Stomach (tissue), 4 donors: ENCODE measurements at regions not wholly inside any gene's neighbourhood (a gene's known extent, or its start where the extent isn't known, plus 50 kb on each side); places are given as distances from the start of the nearest gene placed in this dataset.

ENCODE experiments used
- POLR2A ChIP-seq, 4 donors: fragments of 450-650 bp; IDR thresholded peaks; one replicate each; pipeline ENCODE4 v1.6.1; 2016; ENCODE audit warnings: antibody characterized with exemption in 4 of 4, control low read depth in 2 of 4, mild to moderate bottlenecking in 1 of 4, moderate library complexity in 1 of 4
- POLR2AphosphoS5 ChIP-seq, 3 donors: sonication (generic); formaldehyde crosslinking; IDR thresholded peaks; one replicate each; pipeline ENCODE4 v1.6.1; 2016; ENCODE audit warnings: antibody characterized with exemption in 3 of 3

DNA sequence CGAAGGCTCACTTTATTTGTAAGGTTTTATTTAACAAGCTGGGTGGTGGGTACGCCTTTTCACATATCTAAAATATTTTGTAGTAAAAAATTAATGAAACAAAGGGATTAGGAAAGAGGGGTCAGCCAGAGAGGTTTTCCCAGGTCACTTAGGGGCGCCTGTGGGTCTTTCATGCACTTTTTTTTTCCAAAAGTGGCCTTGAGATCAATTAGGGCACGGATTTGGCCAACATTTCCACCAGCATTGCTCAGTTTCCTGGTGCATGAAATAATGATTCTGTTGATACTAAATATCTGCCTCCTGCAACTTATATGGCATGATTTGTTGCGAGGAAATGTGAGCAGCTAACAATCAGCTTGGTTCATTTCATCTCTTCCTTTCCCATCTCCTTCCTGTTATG is 67.6 kb upstream of the ZCCHC2 start:
- no peak for TF ChIP-seq POLR2A (IDR thresholded peaks at IDR 0.05)
- TF ChIP-seq POLR2AphosphoS5 (IDR thresholded peaks at IDR 0.05) = no peak
